K562 (cell line): ENCODE measurements at regions not wholly inside any gene's neighbourhood (a gene's known extent, or its start where the extent isn't known, plus 50 kb on each side); places are given as distances from the start of the nearest gene placed in this dataset.

ENCODE experiments used
- ATF6 ChIP-seq: sonication (generic); formaldehyde crosslinking; IDR thresholded peaks from 2 replicates; pipeline ENCODE4 v1.4.0; 2020; ENCODE audit warnings: mild to moderate bottlenecking, missing genetic modification reagents
- ELK1 ChIP-seq: sonication (generic); formaldehyde crosslinking; IDR thresholded peaks from 2 replicates; pipeline ENCODE4 v1.8.1; 2022; ENCODE audit warnings: missing genetic modification reagents
- POLR2AphosphoS5 ChIP-seq: IDR thresholded peaks from 2 replicates; pipeline ENCODE4 v1.6.1; 2011; ENCODE audit warnings: mild to moderate bottlenecking, low read depth, low read length, moderate library complexity; ENCODE audit not compliant: control insufficient read depth, insufficient read depth
- PREB ChIP-seq: sonication (generic); formaldehyde crosslinking; IDR thresholded peaks from 2 replicates; pipeline ENCODE4 v1.8.1; 2023; ENCODE audit warnings: mild to moderate bottlenecking, missing genetic modification reagents

GRCh38 chr14:84003346-84003745, 1526.6 kb upstream of the FLRT2 start:
- TF ChIP-seq ATF6 (CRISPR knock-in tag), result no peak
- TF ChIP-seq ELK1, result no peak
- TF ChIP-seq POLR2AphosphoS5, result no peak
- TF ChIP-seq PREB, result no peak
